T-cell (primary cell): ENCODE measurements at regions not wholly inside any gene's neighbourhood (a gene's known extent, or its start where the extent isn't known, plus 50 kb on each side); places are given as distances from the start of the nearest gene placed in this dataset.

Experiments used
- ATAC-seq, 4 experiments: fragments of 200-7000 bp in 3 of 4; fragments of 150-1000 bp in 1 of 4; cut with Tn5 transposase; replicated peaks in 1 of 4; 1 replicate in 3 of 4; 2 replicates in 1 of 4; pipeline ENCODE4 v1.10.0; 2021; ENCODE audit warnings: moderate library complexity in 3 of 4, mild to moderate bottlenecking in 2 of 4, moderate number of reproducible peaks in 1 of 4
- CTCF ChIA-PET, 2 donors: fragments of 300-600 bp; sonication (Branson Sonifier 250); formaldehyde crosslinking; loops; one replicate each; lab custom pipeline; 2022; ENCODE audit warnings: antibody characterized with exemption in 2 of 2; lab: Charles Lee
- POLR2A ChIA-PET, 2 donors: fragments of 300-600 bp; sonication (Branson Sonifier 250); formaldehyde crosslinking; loops; one replicate each; lab custom pipeline; 2022; ENCODE audit warnings: antibody characterized with exemption in 2 of 2; lab: Charles Lee
- DNase-seq, 35 experiments: peaks; one replicate each; pipeline versions ENCODE4 v3.0.0 to v3.0.0-alpha.2; 2013 to 2023
- H3K27ac ChIP-seq: one replicate; pipeline ENCODE4 v1.5.1; 2013; ENCODE audit warnings: low read length
- H3K27me3 ChIP-seq, 2 experiments: replicated peaks in 1 of 2; 1 replicate in 1 of 2; 2 replicates in 1 of 2; pipeline versions ENCODE4 v1.6.1 to v1.7.0; 2013; ENCODE audit warnings: low read length in 1 of 2, mixed read lengths in 1 of 2; ENCODE audit not compliant: control insufficient read depth in 2 of 2, insufficient read depth in 2 of 2; ENCODE audit errors: extremely low read depth in 1 of 2
- H3K36me3 ChIP-seq, 2 donors: 1 replicate in 1 of 2; 2 replicates in 1 of 2; pipeline versions ENCODE4 v1.6.1 to v1.7.0; 2013; ENCODE audit warnings: low read length in 1 of 2; ENCODE audit not compliant: control insufficient read depth in 2 of 2, insufficient read depth in 1 of 2; ENCODE audit errors: extremely low read depth in 1 of 2
- H3K4me1 ChIP-seq, 2 experiments: 1 replicate in 1 of 2; 2 replicates in 1 of 2; pipeline versions ENCODE4 v1.6.1 to v1.7.0; 2013; ENCODE audit warnings: low read length in 2 of 2, mixed read lengths in 1 of 2; ENCODE audit not compliant: insufficient read depth in 2 of 2, control insufficient read depth in 1 of 2; ENCODE audit errors: extremely low read depth in 1 of 2
- H3K4me3 ChIP-seq, 2 donors: 1 replicate in 1 of 2; 2 replicates in 1 of 2; pipeline versions ENCODE4 v1.5.1 to v1.7.0; 2013; ENCODE audit warnings: mild to moderate bottlenecking in 2 of 2, low read length in 1 of 2, moderate library complexity in 1 of 2; ENCODE audit not compliant: control insufficient read depth in 1 of 2; ENCODE audit errors: extremely low read depth in 1 of 2
- H3K9me3 ChIP-seq: 2 replicates; pipeline ENCODE4 v1.7.0; 2013
- H3K27ac Mint-ChIP-seq, 2 donors: one replicate each; pipeline ENCODE4 v1.8.0; 2020 to 2021; ENCODE audit warnings: mild to moderate bottlenecking in 2 of 2, mixed read lengths in 2 of 2
- H3K27me3 Mint-ChIP-seq, 2 donors: one replicate each; pipeline ENCODE4 v1.8.0; 2021 to 2022; ENCODE audit warnings: mixed read lengths in 2 of 2
- H3K36me3 Mint-ChIP-seq: one replicate; pipeline ENCODE4 v1.8.0; 2021; ENCODE audit warnings: mixed read lengths
- H3K4me1 Mint-ChIP-seq, 3 donors: one replicate each; pipeline ENCODE4 v1.8.0; 2020 to 2022; ENCODE audit warnings: mixed read lengths in 3 of 3, mild to moderate bottlenecking in 1 of 3
- H3K4me3 Mint-ChIP-seq, 3 donors: one replicate each; pipeline ENCODE4 v1.8.0; 2020 to 2022; ENCODE audit warnings: mild to moderate bottlenecking in 3 of 3, mixed read lengths in 3 of 3, moderate library complexity in 3 of 3
- H3K9me3 Mint-ChIP-seq, 3 donors: one replicate each; pipeline ENCODE4 v1.8.0; 2020 to 2022; ENCODE audit warnings: mixed read lengths in 3 of 3
- WGBS: methylation state at CpG from one replicate; pipeline ENCODE4 v1.1.5; 2013; ENCODE audit warnings: missing lambda C conversion rate; ENCODE audit not compliant: insufficient coverage; 5-methylcytosine and 5-hydroxymethylcytosine counted together

DNA sequence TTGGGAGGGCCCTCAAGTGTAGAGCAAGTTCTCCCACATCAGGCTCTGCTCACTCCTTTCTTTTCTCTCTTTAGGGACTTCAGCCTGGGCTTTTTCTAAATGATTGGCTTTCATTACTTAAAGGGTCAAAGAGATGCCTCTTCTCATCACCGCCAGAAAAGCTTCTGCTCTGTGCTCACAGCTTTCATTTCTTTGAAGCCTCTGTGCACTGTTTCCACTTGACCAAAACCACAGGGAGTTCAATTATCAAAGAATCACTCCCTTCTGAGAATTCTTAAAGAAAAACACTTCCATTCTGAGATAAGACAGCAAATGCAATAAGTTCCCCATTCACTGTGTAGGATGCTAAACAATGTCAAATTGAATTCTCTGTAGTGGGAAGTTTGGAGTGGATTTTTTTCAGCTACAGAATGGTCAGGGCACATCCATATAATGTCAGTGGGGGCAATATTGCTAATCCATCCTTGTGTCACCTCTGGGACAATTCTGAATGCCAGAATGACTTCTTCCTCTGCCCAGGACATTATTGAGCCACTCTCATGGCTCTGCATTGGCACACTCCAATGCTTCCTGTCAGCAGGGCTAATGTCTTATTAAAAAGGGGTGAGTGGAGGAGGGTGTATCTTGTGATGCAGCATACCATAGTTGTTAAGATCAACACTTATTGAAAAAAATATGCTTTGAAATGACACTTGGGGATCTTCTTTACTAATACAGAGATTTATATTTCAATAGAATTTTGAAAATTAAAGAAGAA lies 217.6 kb downstream of the SNCA start:
- Histone ChIP-seq H3K4me3 (no peak overlapping the region), H3K4me1 (peaks cover 0 to 22% of the 10 kb centered on the region in 2 experiments), H3K9me3 (no peaks in the 10 kb centered on the region), H3K27me3 (no peaks in the 10 kb centered on the region), H3K36me3 (no peaks in the 10 kb centered on the region), H3K27ac (no peak overlapping the region)
- ChIA-PET POLR2A (interaction anchor here in 1 of 2 donors (0.6 kb wide), 1 partner anchor 245 kb away, joined by 3 read pairs; no protein-coding TSS in a partner anchor), CTCF (no interaction called here)
- Mint-ChIP-seq H3K4me3 (peak overlapping the region in 2 of 3 donors; percentile 14 to 65), H3K27me3 (no peaks in the 10 kb centered on the region), H3K36me3 (no peaks in the 10 kb centered on the region), H3K9me3 (no peaks in the 10 kb centered on the region), H3K4me1 (peaks cover 14 to 26% (median 17%) of the 10 kb centered on the region in 3 donors), H3K27ac (peak overlapping the region; percentile 67 to 75)
- no peak for DNase-seq
- ATAC-seq, result peak in 3 of 4 experiments; percentile 23 to 57 (median 53)
- WGBS, result 0% methylated on average over 1 of the region's 1 CpG

DNA sequence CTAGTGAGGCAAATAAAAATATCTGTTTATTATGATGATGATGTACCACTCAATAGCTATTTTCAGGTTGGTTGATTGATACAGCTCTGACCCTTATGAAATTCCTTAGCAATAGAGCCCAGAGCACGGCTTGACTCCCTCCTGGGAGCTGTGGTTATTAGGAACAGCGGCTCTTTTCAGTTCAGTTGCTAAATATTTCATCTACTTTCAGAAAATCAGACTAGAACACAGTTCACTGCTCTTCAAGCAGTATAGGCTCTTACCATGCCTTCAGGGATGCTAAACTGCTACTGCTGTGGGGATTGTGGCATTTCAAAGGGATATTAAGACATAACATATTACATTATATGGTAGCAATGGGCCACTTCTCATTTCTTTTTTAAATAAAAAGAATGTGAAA lies 218.8 kb downstream of the SNCA start:
- WGBS, result no CpG with 5 or more reads among the region's 2 CpGs
- Mint-ChIP-seq H3K27me3 (no peaks in the 10 kb centered on the region), H3K4me3 (no peak overlapping the region), H3K36me3 (no peaks in the 10 kb centered on the region), H3K9me3 (no peaks in the 10 kb centered on the region), H3K27ac (no peak overlapping the region), H3K4me1 (peaks cover 14 to 26% (median 17%) of the 10 kb centered on the region in 3 donors)
- POLR2A ChIA-PET, result no interaction called here
- CTCF ChIA-PET, result no interaction called here
- no peak for DNase-seq
- Histone ChIP-seq H3K4me1 (peaks cover 0 to 22% of the 10 kb centered on the region in 2 experiments), H3K9me3 (no peaks in the 10 kb centered on the region), H3K27ac (no peak overlapping the region), H3K4me3 (no peak overlapping the region), H3K27me3 (no peaks in the 10 kb centered on the region), H3K36me3 (no peaks in the 10 kb centered on the region)
- no peak for ATAC-seq

DNA sequence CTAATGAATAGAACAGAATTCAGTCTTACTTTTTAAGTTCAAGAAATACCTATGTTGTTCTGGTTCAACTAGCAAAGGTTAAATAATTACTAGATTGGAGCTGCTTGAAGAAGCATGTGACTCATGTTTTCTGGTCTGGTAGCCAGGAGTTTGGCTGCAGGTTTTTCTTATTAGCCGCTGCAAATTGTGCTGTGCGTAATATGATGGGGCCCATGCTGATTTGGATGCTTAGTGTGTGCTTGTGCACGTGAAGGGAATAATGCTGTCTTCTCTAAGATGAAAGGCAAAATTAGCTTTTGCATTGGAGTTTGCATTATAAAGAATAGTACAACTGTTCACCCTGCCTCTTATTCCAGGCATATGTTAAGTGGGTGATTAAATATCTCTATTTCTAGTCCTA lies 219.6 kb downstream of the SNCA start:
- Mint-ChIP-seq H3K9me3 (no peaks in the 10 kb centered on the region), H3K27me3 (no peaks in the 10 kb centered on the region), H3K36me3 (no peaks in the 10 kb centered on the region), H3K27ac (no peak overlapping the region), H3K4me3 (no peak overlapping the region), H3K4me1 (peaks cover 14 to 34% (median 24%) of the 10 kb centered on the region in 3 donors)
- CTCF ChIA-PET, result interaction anchor here in 1 of 2 donors (0.6 kb wide), 1 partner anchor 247 kb away, joined by 3 read pairs; no protein-coding TSS in a partner anchor
- no peaks in the 10 kb centered on the region for H3K36me3 ChIP-seq
- DNase-seq (no peak), ATAC-seq (no peak)
- H3K27ac ChIP-seq, result no peak overlapping the region
- no peak overlapping the region for H3K4me3 ChIP-seq
- POLR2A ChIA-PET, result no interaction called here
- no peaks in the 10 kb centered on the region for H3K9me3 ChIP-seq
- WGBS, result 36% methylated on average over 2 of the region's 3 CpGs
- H3K27me3 ChIP-seq, result no peaks in the 10 kb centered on the region
- H3K4me1 ChIP-seq, result peaks cover 0 to 22% of the 10 kb centered on the region in 2 experiments

DNA sequence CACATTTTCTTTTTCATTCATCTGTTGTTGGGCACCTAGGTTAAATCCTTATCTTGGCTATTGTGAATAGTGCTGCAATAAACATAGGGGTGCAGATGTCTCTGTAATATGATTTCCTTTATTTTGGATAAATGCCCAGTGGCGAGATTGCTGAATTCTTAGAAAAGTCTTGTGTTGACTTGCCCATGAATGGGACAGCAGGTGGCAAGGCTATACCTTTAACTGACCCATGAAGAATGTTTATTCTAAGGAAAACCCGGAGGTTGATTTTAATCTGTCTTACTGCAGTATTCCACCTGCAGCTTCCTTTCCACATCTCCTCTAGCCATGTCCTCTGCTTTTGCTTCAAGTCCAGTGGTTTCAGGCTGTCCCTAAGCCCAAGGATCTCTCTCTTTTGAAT lies 220.6 kb downstream of the SNCA start:
- H3K4me3 ChIP-seq, result no peak overlapping the region
- Mint-ChIP-seq H3K4me1 (peaks cover 14 to 38% (median 29%) of the 10 kb centered on the region in 3 donors), H3K9me3 (no peaks in the 10 kb centered on the region), H3K27ac (no peak overlapping the region), H3K27me3 (no peaks in the 10 kb centered on the region), H3K36me3 (no peaks in the 10 kb centered on the region), H3K4me3 (no peak overlapping the region)
- POLR2A ChIA-PET, result interaction anchor here in 1 of 2 donors (0.6 kb wide), 1 partner anchor 372 kb away, joined by 3 read pairs; no protein-coding TSS in a partner anchor
- no peaks in the 10 kb centered on the region for H3K27me3 ChIP-seq
- WGBS, result 80% methylated on average over 2 of the region's 2 CpGs
- ATAC-seq (no peak), DNase-seq (no peak)
- no peak overlapping the region for H3K27ac ChIP-seq
- H3K36me3 ChIP-seq, result no peaks in the 10 kb centered on the region
- H3K9me3 ChIP-seq, result no peaks in the 10 kb centered on the region
- H3K4me1 ChIP-seq, result peaks cover 0 to 22% of the 10 kb centered on the region in 2 experiments
- CTCF ChIA-PET, result interaction anchor here in 1 of 2 donors (0.5 kb wide), 1 partner anchor 131 kb away, joined by 3 read pairs; no protein-coding TSS in a partner anchor

DNA sequence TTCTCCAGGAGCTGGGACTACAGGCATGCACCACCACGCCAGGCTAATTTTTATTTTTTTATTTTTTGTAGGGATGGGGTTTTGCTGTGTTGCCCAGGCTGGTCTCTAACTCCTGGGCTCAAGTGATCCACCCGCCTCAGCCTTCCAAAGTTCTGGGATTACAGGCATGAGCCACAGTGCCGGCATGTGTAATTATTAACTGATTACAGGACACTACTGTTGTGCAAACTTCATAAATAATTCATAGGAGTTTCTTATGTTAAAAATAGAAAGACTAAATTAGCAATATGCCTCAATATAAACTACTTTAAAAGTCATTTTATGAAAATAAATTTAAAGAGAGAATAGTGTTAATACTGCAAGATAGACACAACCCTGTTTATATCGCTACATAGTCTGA lies 221.9 kb downstream of the SNCA start:
- Histone ChIP-seq H3K27ac (no peak overlapping the region), H3K27me3 (peaks cover 0 to 3% of the 10 kb centered on the region in 2 experiments), H3K4me1 (peaks cover 0 to 18% of the 10 kb centered on the region in 2 experiments), H3K4me3 (no peak overlapping the region), H3K9me3 (no peaks in the 10 kb centered on the region), H3K36me3 (no peaks in the 10 kb centered on the region)
- Mint-ChIP-seq H3K36me3 (no peaks in the 10 kb centered on the region), H3K27me3 (no peaks in the 10 kb centered on the region), H3K4me3 (no peak overlapping the region), H3K27ac (no peak overlapping the region), H3K9me3 (no peaks in the 10 kb centered on the region), H3K4me1 (peaks cover 14 to 48% (median 34%) of the 10 kb centered on the region in 3 donors)
- ChIA-PET POLR2A (no interaction called here), CTCF (no interaction called here)
- no peak for DNase-seq
- WGBS, result no CpG with 5 or more reads among the region's 4 CpGs
- ATAC-seq, result no peak

DNA sequence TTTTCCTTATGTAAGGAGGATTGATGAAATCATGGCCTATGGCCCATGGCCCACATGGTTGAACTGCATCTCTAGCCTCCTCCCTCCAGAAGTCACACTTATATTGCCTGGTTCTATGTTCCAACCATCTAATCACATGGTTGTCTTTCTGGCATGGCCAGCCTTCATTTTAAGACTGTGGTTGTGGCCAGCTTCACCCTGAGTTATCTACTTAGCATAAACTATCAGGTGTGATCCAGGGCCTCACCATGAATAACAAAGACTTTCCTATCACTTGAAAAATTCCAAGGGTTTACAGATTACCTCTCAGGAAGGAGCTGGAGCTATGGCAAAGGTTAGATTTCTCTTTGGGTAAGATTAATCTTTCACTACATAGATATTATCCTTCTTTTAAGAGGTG lies 222.8 kb downstream of the SNCA start:
- no peaks in the 10 kb centered on the region for H3K9me3 Mint-ChIP-seq
- H3K9me3 ChIP-seq, result no peaks in the 10 kb centered on the region
- H3K27me3 ChIP-seq, result peaks cover 0 to 5% of the 10 kb centered on the region in 2 experiments
- H3K4me1 ChIP-seq, result peaks cover 0 to 9% of the 10 kb centered on the region in 2 experiments
- no peak overlapping the region for H3K27ac ChIP-seq
- peaks cover 8 to 43% (median 26%) of the 10 kb centered on the region in 3 donors for H3K4me1 Mint-ChIP-seq
- no peaks in the 10 kb centered on the region for H3K36me3 ChIP-seq
- DNase-seq (no peak), ATAC-seq (no peak)
- CTCF ChIA-PET, result no interaction called here
- POLR2A ChIA-PET, result interaction anchor here in 1 of 2 donors (0.6 kb wide), 2 partner anchors 42 to 885 kb away, joined by 3 to 4 read pairs; no protein-coding TSS in a partner anchor
- H3K27ac Mint-ChIP-seq, result no peak overlapping the region
- no peaks in the 10 kb centered on the region for H3K27me3 Mint-ChIP-seq
- H3K4me3 Mint-ChIP-seq, result no peak overlapping the region
- no peak overlapping the region for H3K4me3 ChIP-seq
- no peaks in the 10 kb centered on the region for H3K36me3 Mint-ChIP-seq
